SK-N-SH treated with all-trans-retinoic acid at 6 μM for 48 hours (cell line): ENCODE measurements at regions not wholly inside any gene's neighbourhood (a gene's known extent, or its start where the extent isn't known, plus 50 kb on each side); places are given as distances from the start of the nearest gene placed in this dataset.

ENCODE experiments used
- ATAC-seq: fragments of 200-7000 bp; cut with Tn5 transposase; 3 replicates; pipeline ENCODE4 v1.9.1; 2020; ENCODE audit warnings: mild to moderate bottlenecking, moderate library complexity
- ARNTL ChIP-seq: fragments of 450-650 bp; formaldehyde crosslinking; IDR thresholded peaks from 2 replicates; pipeline ENCODE4 v1.5.0; 2020; ENCODE audit warnings: low read depth, mild to moderate bottlenecking, moderate library complexity, borderline replicate concordance
- BACH2 ChIP-seq: fragments of 250-450 bp; sonication (Bioruptor Pico); IDR thresholded peaks from 2 replicates; pipeline ENCODE4 v1.9.0; 2021; ENCODE audit warnings: mild to moderate bottlenecking, borderline replicate concordance
- CSDC2 ChIP-seq: fragments of 250-450 bp; sonication (Bioruptor Pico); IDR thresholded peaks from 2 replicates; pipeline ENCODE4 v1.5.0; 2020; ENCODE audit warnings: mild to moderate bottlenecking, moderate library complexity
- CSRNP3 ChIP-seq: fragments of 250-450 bp; sonication (Bioruptor Pico); IDR thresholded peaks from 2 replicates; pipeline ENCODE4 v1.5.1; 2021; ENCODE audit warnings: mild to moderate bottlenecking, moderate library complexity
- ESRRG ChIP-seq: fragments of 250-450 bp; sonication (Bioruptor Pico); IDR thresholded peaks from 2 replicates; pipeline ENCODE4 v1.6.1; 2021; ENCODE audit warnings: mild to moderate bottlenecking
- ISL1 ChIP-seq: fragments of 250-450 bp; sonication (Bioruptor Pico); IDR thresholded peaks from 2 replicates; pipeline ENCODE4 v2.1.2; 2022; ENCODE audit warnings: mild to moderate bottlenecking, moderate library complexity
- OSR1 ChIP-seq: fragments of 250-450 bp; sonication (Bioruptor Pico); IDR thresholded peaks from 2 replicates; pipeline ENCODE4 v1.8.0; 2022; ENCODE audit warnings: moderate library complexity, mild to moderate bottlenecking, inconsistent platforms
- PATZ1 ChIP-seq: fragments of 250-450 bp; sonication (Bioruptor Pico); IDR thresholded peaks from 2 replicates; pipeline ENCODE4 v1.8.0; 2020; ENCODE audit warnings: mild to moderate bottlenecking, moderate library complexity, borderline replicate concordance
- POU6F1 ChIP-seq: fragments of 250-450 bp; sonication (Bioruptor Pico); IDR thresholded peaks from 2 replicates; pipeline ENCODE4 v1.8.0; 2021; ENCODE audit warnings: low read depth, mild to moderate bottlenecking, moderate library complexity, borderline replicate concordance
- PPARA ChIP-seq: fragments of 250-450 bp; sonication (Bioruptor Pico); IDR thresholded peaks from 2 replicates; pipeline ENCODE4 v1.5.0; 2020; ENCODE audit warnings: mild to moderate bottlenecking, borderline replicate concordance
- RARB ChIP-seq: fragments of 250-450 bp; sonication (Bioruptor Pico); IDR thresholded peaks from 2 replicates; pipeline ENCODE4 v1.8.0; 2021; ENCODE audit warnings: mild to moderate bottlenecking, moderate library complexity
- SNAI2 ChIP-seq: fragments of 250-450 bp; sonication (Bioruptor Pico); IDR thresholded peaks from 2 replicates; pipeline ENCODE4 v1.5.0; 2020; ENCODE audit warnings: mild to moderate bottlenecking, moderate library complexity
- TOX ChIP-seq: fragments of 250-450 bp; sonication (Bioruptor Pico); IDR thresholded peaks from 2 replicates; pipeline ENCODE4 v1.8.0; 2021; ENCODE audit warnings: mild to moderate bottlenecking, moderate library complexity, borderline replicate concordance
- TSHZ2 ChIP-seq: fragments of 250-450 bp; sonication (Bioruptor Pico); IDR thresholded peaks from 2 replicates; pipeline ENCODE4 v1.5.0; 2020; ENCODE audit warnings: mild to moderate bottlenecking, moderate library complexity
- ZC3H10 ChIP-seq: fragments of 250-450 bp; sonication (Bioruptor Pico); IDR thresholded peaks from 2 replicates; pipeline ENCODE4 v1.5.1; 2021; ENCODE audit warnings: mild to moderate bottlenecking, moderate library complexity
- ZFP3 ChIP-seq: fragments of 250-450 bp; sonication (Bioruptor Pico); IDR thresholded peaks from 2 replicates; pipeline ENCODE4 v1.5.0; 2020; ENCODE audit warnings: mild to moderate bottlenecking, moderate library complexity
- ZNF70 ChIP-seq: fragments of 450-650 bp; formaldehyde crosslinking; IDR thresholded peaks from 2 replicates; pipeline ENCODE4 v1.5.0; 2020; ENCODE audit warnings: mild to moderate bottlenecking, moderate library complexity
- ZNF8 ChIP-seq: fragments of 450-650 bp; formaldehyde crosslinking; IDR thresholded peaks from 2 replicates; pipeline ENCODE4 v1.5.0; 2020; ENCODE audit warnings: mild to moderate bottlenecking, moderate library complexity

- TF ChIP-seq RARB (CRISPR knock-in tag), result no peak
- no peak for TF ChIP-seq OSR1 (CRISPR knock-in tag)
- TF ChIP-seq ZNF70 (CRISPR knock-in tag), result no peak
- TF ChIP-seq TSHZ2 (CRISPR knock-in tag), result no peak
- TF ChIP-seq CSRNP3 (CRISPR knock-in tag), result no peak
- no peak for TF ChIP-seq PATZ1 (CRISPR knock-in tag)
- no peak for ATAC-seq
These were observed 266.8 kb upstream of the ACTBL2 start for GRCh38 chr5:57749396-57749795.

GRCh38 chr5:57745700-57746651 is 263.4 kb upstream of the ACTBL2 start:
- TF ChIP-seq ESRRG, result no peak
- TF ChIP-seq RARB (CRISPR knock-in tag), result no peak
- no peak for TF ChIP-seq ZFP3 (CRISPR knock-in tag)
- TF ChIP-seq CSRNP3 (CRISPR knock-in tag), result no peak
- TF ChIP-seq ZC3H10 (CRISPR knock-in tag), result no peak
- no peak for TF ChIP-seq SNAI2 (CRISPR knock-in tag)
- TF ChIP-seq, all 23 proteins: peak for 0
- ATAC-seq, result peak; percentile 19; the same call in 2 of the 3 replicates

- no peak for TF ChIP-seq PATZ1 (CRISPR knock-in tag)
- TF ChIP-seq ZFP3 (CRISPR knock-in tag), result no peak
- TF ChIP-seq ZC3H10 (CRISPR knock-in tag), result no peak
- TF ChIP-seq ISL1 (CRISPR knock-in tag), result peak; percentile 65
- TF ChIP-seq ARNTL, result no peak
- TF ChIP-seq ESRRG, result no peak
- peak; percentile 53; the same call in 2 of the 3 replicates for ATAC-seq
These were observed 262.4 kb upstream of the ACTBL2 start for GRCh38 chr5:57745029-57745428.

- ATAC-seq, result no peak
- TF ChIP-seq OSR1 (CRISPR knock-in tag), result no peak
- 0 out of 2 replicates have a peak, but pooled peaks have one; percentile 10 for TF ChIP-seq ISL1 (CRISPR knock-in tag)
These were observed 258.7 kb upstream of the ACTBL2 start for GRCh38 chr5:57741336-57741735.

GRCh38 chr5:57738787-57739186 is 256.2 kb upstream of the ACTBL2 start:
- ATAC-seq, result no peak
- TF ChIP-seq TOX (CRISPR knock-in tag) (no peak), PPARA (CRISPR knock-in tag) (no peak), POU6F1 (CRISPR knock-in tag) (no peak), BACH2 (CRISPR knock-in tag) (no peak), OSR1 (CRISPR knock-in tag) (no peak), ZNF8 (CRISPR knock-in tag) (no peak), CSDC2 (CRISPR knock-in tag) (no peak), ARNTL (no peak), CSRNP3 (CRISPR knock-in tag) (no peak)
